HG02938 (cell line): ENCODE measurements at regions not wholly inside any gene's neighbourhood (a gene's known extent, or its start where the extent isn't known, plus 50 kb on each side); places are given as distances from the start of the nearest gene placed in this dataset.

Experiments
- ATAC-seq: cut with Tn5 transposase; IDR thresholded peaks from one replicate; pipeline ENCODE4 v1.9.1; 2021; ENCODE audit warnings: mild to moderate bottlenecking, moderate library complexity; ENCODE audit not compliant: unreplicated experiment

DNA sequence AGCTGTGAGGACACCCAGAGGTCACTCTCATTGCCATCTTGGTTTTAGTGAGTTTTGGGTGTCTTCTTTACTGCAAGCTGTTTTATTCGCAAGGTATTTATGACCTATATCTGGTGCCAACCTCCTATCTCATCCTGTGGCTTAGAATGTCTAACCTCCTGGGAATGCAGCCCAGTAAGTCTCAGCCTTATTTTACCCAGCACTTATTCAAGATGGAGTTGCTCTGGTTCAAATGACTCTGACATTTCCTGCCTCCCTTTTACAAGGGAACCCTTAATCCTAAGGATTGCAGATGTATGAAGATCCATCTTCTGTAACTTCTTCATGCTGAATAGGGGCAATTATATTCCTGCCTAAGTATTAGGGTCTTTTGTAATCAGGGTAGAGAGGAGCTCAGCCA is 708.0 kb downstream of the TMEM182 start:
- no peak for ATAC-seq

- ATAC-seq: no peak
Observed at GRCh38 chr2:103484906-103485305, 723.1 kb downstream of the TMEM182 start.

GRCh38 chr2:103496850-103497249 is 735.0 kb downstream of the TMEM182 start:
- no peak for ATAC-seq

- ATAC-seq: no peak
Observed at GRCh38 chr2:103506812-103507211, 745.0 kb downstream of the TMEM182 start.

DNA sequence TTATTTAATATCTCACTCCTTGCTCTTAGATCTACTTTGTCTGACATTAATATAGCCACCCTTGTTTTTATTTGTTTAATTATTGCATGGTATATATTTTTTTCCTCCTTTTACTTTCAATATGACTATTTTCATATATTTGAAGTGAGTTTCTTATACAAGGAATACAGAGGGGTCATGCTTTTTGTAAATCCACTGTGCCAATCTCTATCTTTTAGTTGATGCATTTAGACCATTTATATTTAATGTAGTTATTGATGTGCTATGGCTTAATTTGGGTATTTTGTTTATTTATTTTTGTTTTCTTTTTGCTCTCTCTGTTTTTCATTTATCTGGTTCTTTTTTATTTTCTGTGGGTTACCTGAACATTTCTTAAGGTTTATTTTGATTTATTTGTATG is 750.6 kb downstream of the TMEM182 start:
- no peak for ATAC-seq

GRCh38 chr2:103520547-103520946 is 758.7 kb downstream of the TMEM182 start:
- no peak for ATAC-seq

DNA sequence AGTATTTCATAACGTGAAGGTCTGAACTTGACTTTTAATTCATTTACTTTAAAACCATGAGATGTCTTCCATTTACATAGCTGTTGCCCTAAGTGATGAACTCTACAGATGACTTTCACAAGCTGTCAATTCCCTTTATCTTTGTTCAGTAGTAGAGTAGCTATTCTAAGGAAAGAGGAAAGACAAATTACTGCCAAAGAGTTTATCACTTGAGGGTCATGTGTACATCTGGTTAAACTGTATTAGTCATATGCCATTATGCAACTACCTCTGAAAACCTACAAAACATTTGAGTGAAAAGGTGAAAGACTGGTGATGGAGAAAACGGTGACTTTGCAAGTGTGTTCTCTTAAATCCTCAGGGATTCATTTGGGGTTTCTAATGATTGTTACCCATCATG is 763.9 kb downstream of the TMEM182 start:
- ATAC-seq: no peak

DNA sequence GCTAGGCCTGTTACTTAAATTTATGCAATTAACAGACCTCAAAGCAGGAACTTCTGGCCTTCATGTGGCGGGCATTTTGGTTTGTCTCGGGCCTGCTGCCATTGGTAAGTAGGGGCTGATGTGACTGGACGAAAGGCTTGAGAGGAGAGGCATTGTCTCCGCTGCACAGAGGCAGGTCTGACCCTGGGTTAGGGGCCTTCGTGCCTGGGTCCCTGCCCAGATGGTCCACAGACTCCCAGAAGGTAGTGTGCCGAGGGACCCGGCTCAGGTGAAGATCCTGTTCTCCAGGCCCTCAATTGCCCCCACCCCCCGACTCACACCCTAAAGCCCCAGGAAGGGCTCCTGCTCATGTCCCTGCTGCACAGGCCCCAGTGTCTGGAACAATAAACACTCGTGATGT is 764.9 kb downstream of the TMEM182 start:
- ATAC-seq: no peak

GRCh38 chr2:103527278-103527677 is 765.4 kb downstream of the TMEM182 start:
- no peak for ATAC-seq

DNA sequence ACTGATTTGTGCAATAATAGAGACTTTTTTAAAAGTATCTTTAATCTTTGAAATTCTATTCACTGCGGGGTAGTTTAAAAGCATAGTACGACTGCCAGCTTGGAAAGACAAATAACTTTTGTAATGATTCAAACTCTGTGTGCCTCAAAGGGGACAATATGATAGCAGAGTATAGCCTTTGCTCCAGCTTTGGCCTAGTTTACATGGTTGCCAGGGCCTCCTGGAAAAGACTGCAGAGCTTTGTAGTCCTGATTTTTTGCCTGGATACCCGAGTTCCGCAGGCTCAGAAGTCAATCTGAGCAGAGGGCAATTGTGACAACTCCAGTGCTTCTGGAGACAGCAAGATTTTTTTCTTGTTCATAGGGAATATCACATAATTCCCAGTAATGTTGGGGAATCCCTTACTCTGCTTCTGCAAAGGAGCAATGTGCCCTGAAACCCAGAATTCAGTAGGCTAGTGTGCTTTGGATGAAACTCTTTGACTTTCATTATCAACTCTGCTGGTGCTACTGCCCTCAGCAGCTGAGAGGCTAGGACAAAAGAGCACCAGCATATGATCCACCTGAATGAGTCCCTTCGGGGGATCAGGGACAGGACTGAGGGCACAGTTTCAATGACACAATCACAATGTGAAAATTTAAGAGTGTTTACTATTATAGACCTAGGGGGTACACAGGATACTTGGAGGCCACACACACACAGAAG is 768.1 kb downstream of the TMEM182 start:
- no peak for ATAC-seq

DNA sequence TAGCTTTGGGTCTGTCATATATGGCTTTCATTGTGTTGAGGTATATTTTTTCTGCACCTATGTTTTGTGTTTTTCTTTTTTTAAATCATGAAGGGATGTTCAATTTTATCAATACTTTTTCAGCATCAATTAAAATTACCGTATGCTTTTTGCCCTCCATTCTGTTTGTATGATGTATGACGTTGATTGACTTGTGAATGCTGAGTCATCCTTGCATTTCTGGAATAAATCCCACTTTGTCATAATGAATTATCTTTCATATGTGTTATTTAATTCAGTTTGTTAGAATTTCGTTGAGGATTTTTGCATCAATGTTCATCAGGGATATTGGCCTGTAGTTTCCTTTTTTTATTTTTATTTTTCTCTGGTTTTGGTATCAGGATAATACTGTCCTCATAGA is 790.9 kb downstream of the TMEM182 start:
- ATAC-seq: no peak

DNA sequence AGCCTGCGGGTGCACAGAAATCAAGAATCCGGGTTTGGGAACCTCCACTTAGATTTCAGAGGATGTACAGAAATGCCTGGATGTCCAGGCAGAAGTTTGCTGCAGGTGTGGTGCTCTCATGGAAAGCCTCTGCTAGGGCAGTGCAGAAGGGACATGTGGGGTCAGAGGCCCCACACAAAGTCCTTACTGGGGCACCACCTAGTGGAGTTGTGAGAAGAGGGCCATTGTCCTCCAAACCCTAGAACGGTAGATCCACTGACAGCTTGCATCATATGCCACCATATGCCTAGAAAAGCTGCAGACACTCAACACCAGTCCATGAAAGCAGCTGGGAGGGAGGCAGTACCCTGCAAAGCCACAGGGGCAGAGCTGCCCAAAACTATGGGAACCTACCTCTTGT is 833.0 kb downstream of the TMEM182 start:
- no peak for ATAC-seq

DNA sequence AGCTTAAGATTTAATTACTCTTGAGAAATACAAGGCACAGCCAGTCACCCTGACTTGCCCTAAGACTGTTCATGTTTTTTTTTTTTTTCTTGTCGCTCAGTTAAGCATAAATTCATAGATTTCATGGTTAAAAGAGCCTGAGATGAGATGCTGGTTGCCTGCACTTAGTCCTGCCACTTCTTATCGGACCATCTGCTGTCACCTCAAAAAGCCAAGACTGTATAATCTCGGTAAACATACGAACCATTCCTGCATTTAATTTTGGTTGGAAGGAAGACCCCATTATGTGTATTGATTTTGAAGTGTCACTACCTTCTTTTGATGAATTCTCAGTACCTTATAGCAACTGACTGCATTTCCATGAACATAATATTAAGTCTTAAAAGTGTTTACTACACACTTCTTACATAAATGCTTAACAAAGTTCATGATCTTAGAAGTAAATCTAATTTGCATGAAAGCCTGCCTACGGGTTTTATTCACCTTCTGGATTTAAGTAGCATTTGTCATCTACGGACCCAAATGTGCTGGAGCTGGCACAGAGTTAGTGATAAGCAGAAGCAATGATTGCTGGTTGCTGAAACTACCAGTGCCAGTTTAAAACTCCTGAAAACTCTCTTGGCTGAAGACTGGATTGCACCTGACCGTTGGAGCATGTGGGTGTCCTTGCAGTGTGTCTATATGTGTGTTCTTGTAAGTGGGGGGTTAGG is 843.4 kb downstream of the TMEM182 start:
- ATAC-seq: no peak

- ATAC-seq: no peak
Observed at GRCh38 chr2:103615611-103616105, 853.8 kb downstream of the TMEM182 start.

- ATAC-seq: no peak
Observed at GRCh38 chr2:103616891-103617290, 855.1 kb downstream of the TMEM182 start.

GRCh38 chr2:103618112-103618511 is 856.3 kb downstream of the TMEM182 start:
- no peak for ATAC-seq

DNA sequence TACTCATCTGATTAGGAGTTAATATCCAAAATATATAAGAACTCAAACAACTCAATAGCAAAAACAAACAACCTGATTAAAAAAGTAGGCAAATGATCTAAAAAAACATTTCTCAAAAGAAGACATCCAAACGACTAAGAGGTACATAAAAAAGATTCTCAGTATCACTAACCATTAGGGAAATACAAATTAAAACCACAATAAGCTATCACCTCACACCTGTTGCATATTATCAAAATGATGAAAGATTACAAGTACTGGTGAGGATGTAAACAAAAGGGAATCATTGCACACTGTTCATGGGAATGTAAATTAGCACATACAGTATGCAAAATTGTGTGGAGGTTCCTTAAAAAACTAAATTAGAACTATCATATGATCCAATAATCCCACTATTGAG is 865.5 kb downstream of the TMEM182 start:
- no peak for ATAC-seq

DNA sequence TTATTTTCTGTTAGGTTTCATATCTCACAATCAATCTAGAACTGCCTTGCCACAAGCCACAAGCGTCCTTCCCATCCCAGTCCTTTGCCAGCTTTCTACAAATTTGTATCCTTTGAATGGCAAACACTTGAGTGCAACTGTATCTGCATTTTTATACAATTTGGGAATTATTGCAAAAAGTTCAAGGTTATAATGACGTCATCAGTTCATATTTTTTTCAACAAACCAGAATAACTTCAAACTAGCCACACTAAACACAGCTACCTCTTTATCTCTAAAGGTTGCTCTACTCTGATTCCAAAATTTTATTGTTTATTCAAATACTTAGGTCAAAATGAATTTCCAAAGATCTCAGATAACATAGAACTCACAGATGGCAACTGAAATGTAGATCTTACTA is 877.1 kb downstream of the TMEM182 start:
- no peak for ATAC-seq

DNA sequence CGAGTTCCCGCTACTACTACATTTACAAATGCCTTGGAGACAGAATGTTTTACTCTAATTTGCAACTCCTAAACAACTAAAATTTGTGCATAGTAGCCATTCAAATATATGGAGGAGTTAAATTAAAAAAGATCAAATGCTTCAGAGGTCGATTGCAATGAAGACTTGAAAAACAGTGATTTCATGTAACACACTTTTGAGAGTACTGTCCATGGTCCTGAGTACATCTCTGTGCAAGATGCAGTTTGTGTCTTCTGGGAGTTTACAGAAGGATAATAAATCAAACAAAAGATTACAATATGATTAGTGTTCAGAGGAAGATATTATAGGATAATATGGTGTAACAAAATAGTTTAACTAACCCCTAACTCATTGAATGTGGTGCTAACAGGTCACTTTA is 894.7 kb downstream of the TMEM182 start:
- no peak for ATAC-seq

GRCh38 chr2:103660519-103660918 is 898.7 kb downstream of the TMEM182 start:
- no peak for ATAC-seq

DNA sequence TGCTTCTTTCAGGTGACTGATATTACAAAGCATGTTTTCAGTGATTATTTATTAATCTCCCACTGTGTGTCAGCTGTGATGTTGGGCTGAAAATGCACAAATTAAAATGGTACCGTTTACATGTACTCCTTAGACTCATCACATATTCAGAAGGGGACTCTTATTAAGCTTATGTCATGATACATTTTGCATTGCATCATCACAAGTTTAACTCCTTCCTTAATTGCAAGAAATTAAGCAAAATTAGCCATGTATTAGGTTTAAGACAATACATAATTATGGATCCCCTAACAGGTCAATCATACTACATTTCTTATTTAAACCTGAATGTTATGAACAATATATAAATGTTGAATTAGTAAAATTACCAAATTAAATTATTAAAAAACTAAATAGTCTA is 899.1 kb downstream of the TMEM182 start:
- no peak for ATAC-seq

DNA sequence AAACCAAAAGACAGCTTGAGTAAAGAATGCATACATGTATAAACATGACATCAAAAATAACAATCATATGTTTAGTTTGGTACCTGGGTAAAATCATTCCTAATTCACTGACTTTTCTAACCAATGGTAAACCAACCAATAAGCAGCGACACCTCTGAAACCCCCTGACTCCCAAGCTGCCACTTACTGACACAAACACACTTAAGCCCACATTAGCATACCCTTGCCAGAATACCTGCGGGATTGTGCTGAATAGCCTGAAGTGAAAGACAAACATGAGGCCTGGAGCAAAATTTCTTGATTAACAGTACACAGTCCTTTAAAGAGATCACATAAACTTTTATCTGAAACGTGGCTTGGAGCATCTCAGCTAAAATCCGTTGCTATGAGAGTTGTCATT is 902.9 kb downstream of the TMEM182 start:
- ATAC-seq: no peak
